ENCODE measurements at regions not wholly inside any gene's neighbourhood (a gene's known extent, or its start where the extent isn't known, plus 50 kb on each side); places are given as distances from the start of the nearest gene placed in this dataset.

DNA sequence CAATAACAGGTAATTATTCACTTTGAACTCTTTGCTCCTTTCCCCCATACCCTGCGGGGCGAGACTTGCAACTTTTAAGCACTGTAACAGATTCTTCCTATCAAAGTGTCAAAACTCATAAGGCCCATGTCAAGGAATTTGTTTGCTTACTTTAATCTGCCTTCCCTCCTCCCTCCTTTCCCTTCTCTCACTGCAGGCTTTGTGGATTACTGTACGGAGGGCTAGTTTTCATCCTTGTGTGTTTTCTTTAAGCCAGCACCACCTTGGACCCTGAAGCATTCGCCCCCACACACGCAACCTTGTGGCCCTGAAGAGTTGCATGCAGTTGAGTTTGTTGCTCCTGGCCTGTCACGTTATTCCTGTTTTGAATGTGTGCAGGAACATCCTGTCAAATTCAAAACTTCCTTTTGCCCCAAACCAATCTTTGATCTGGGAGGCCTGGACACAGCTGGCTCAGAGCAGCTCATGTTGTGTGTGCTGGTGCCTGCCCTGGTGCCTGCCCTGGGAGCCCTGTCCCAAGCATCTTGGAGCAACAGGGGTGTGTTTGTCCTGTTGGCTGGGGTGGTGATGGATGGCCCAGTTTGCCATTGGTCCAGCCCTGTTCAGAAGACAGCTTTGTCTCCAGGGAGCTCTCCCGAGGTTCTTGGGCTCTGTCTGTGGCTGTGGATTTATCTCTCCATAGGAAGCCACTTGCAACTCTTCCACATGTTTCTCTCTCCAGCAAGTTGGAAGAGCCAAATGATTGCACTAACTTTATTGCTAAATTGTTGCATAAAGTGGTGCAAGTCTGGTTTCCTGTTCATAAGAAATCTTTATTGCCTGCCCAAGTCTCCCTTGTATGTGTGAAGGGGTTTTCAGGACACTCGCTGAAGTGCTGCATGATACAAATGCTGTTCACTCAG lies 199.6 kb downstream of the VAPA start:
- TF ChIP-seq, protein P1, sequence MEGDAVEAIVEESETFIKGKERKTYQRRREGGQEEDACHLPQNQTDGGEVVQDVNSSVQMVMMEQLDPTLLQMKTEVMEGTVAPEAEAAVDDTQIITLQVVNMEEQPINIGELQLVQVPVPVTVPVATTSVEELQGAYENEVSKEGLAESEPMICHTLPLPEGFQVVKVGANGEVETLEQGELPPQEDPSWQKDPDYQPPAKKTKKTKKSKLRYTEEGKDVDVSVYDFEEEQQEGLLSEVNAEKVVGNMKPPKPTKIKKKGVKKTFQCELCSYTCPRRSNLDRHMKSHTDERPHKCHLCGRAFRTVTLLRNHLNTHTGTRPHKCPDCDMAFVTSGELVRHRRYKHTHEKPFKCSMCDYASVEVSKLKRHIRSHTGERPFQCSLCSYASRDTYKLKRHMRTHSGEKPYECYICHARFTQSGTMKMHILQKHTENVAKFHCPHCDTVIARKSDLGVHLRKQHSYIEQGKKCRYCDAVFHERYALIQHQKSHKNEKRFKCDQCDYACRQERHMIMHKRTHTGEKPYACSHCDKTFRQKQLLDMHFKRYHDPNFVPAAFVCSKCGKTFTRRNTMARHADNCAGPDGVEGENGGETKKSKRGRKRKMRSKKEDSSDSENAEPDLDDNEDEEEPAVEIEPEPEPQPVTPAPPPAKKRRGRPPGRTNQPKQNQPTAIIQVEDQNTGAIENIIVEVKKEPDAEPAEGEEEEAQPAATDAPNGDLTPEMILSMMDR (conservative IDR thresholded peaks at IDR 0.05; ENCODE audit: low read depth, low read length), result no peak
- DNase-seq (ENCODE audit: low read depth), result no peak
- H3K4me3 ChIP-seq (ENCODE audit: low read depth, low read length), result no peak overlapping the region

GRCh38 chr18:10114717-10115463 lies 201.1 kb downstream of the VAPA start:
- no peak for DNase-seq (ENCODE audit: low read depth)
- no peak overlapping the region for H3K4me3 ChIP-seq (ENCODE audit: low read depth, low read length)
- TF ChIP-seq, protein P1 (conservative IDR thresholded peaks at IDR 0.05; ENCODE audit: low read depth, low read length), result no peak

GRCh38 chr18:10116574-10116973 lies 202.8 kb downstream of the VAPA start:
- H3K4me3 ChIP-seq (ENCODE audit: low read depth, low read length), result no peak overlapping the region
- TF ChIP-seq, protein P1 (conservative IDR thresholded peaks at IDR 0.05; ENCODE audit: low read depth, low read length), result no peak
- no peak for DNase-seq (ENCODE audit: low read depth)

GRCh38 chr18:10119528-10119927 lies 205.7 kb downstream of the VAPA start:
- TF ChIP-seq, protein P1 (conservative IDR thresholded peaks at IDR 0.05; ENCODE audit: low read depth, low read length), result no peak

GRCh38 chr18:10119991-10120390 lies 206.2 kb downstream of the VAPA start:
- DNase-seq (ENCODE audit: low read depth), result no peak
- H3K4me3 ChIP-seq (ENCODE audit: low read depth, low read length), result no peak overlapping the region
- TF ChIP-seq, protein P1 (conservative IDR thresholded peaks at IDR 0.05; ENCODE audit: low read depth, low read length), result no peak

More at GRCh38 chr18:10119528-10119927, 205.7 kb downstream of the VAPA start:
- H3K4me3 ChIP-seq (ENCODE audit: low read depth, low read length), result no peak overlapping the region
- no peak for DNase-seq (ENCODE audit: low read depth)

DNA sequence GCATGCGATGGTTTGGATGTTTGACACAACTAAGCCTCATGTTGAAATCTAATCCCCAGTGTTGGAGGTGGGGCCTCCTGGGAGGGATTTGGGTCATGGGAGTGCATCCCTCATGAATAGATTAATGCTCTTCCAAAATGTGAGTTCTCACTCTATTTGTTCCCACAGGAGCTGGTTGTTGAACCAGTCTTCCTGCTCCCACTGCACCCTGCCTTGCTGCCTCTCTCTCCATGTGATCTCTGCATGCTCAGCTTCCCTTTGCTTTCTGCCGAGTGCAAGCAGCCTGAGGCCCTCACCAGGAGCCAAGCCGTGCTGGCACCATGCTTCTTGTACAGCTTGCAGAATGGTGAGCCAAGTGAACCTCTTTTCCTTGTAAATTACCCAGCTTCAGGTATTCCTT lies 206.8 kb downstream of the VAPA start:
- TF ChIP-seq, protein P1 (conservative IDR thresholded peaks at IDR 0.05; ENCODE audit: low read depth, low read length), result no peak
- no peak for DNase-seq (ENCODE audit: low read depth)

More for the DNA sequence above, 206.8 kb downstream of the VAPA start:
- no peak overlapping the region for H3K4me3 ChIP-seq (ENCODE audit: low read depth, low read length)

All from choroid plexus epithelial cell (primary cell).